PC-9 (cell line): ENCODE measurements at regions not wholly inside any gene's neighbourhood (a gene's known extent, or its start where the extent isn't known, plus 50 kb on each side); places are given as distances from the start of the nearest gene placed in this dataset.

ENCODE experiments used
- BruUV-seq: library from RNA; stranded (reverse); fragments of 400-500 nt; replicated peaks from 2 replicates; lab custom pipeline; 2021; lab: Mats Ljungman, UMichigan
- CTCF ChIA-PET: fragments of 300-600 bp; sonication (Branson Sonifier 250); formaldehyde crosslinking; loops from one replicate; lab custom pipeline; 2022; ENCODE audit warnings: antibody characterized with exemption; lab: Charles Lee
- POLR2A ChIA-PET: fragments of 300-600 bp; sonication (Branson Sonifier 250); formaldehyde crosslinking; loops from one replicate; lab custom pipeline; 2022; ENCODE audit warnings: antibody characterized with exemption; ENCODE audit not compliant: unreplicated experiment; lab: Charles Lee
- DNase-seq, 2 experiments: peaks; one replicate each; pipeline versions ENCODE4 v3.0.0 to v3.0.0-alpha.2; 2015 to 2022; ENCODE audit warnings: mixed read lengths in 1 of 2
- H2AFZ ChIP-seq: fragments of 200-600 bp; sonication (generic); 2 replicates; pipeline ENCODE4 v1.8.1; 2017; ENCODE audit warnings: antibody characterized with exemption
- H3F3A ChIP-seq: fragments of 200-600 bp; sonication (generic); 2 replicates; pipeline ENCODE4 v1.8.1; 2017; ENCODE audit warnings: antibody characterized with exemption, mild to moderate bottlenecking, low read depth; ENCODE audit not compliant: insufficient read depth
- H3K27ac ChIP-seq: fragments of 200-600 bp; sonication (generic); 2 replicates; pipeline ENCODE4 v1.6.1; 2016; ENCODE audit warnings: mixed run types
- H3K27me3 ChIP-seq: fragments of 200-600 bp; sonication (generic); 2 replicates; pipeline ENCODE4 v1.6.1; 2016; ENCODE audit warnings: low read depth, mixed run types; ENCODE audit not compliant: insufficient read depth
- H3K36me3 ChIP-seq: fragments of 200-600 bp; sonication (generic); 2 replicates; pipeline ENCODE4 v1.6.1; 2016; ENCODE audit warnings: low read depth, mixed run types
- H3K4me1 ChIP-seq: fragments of 200-600 bp; sonication (generic); replicated peaks from 2 replicates; pipeline ENCODE4 v1.6.1; 2016; ENCODE audit warnings: mixed run types; ENCODE audit not compliant: insufficient read depth
- H3K4me2 ChIP-seq: fragments of 200-600 bp; sonication (generic); 2 replicates; pipeline ENCODE4 v1.6.1; 2017; ENCODE audit warnings: mixed run types
- H3K4me3 ChIP-seq: fragments of 200-600 bp; sonication (generic); 2 replicates; pipeline ENCODE4 v1.6.1; 2016; ENCODE audit warnings: mixed run types
- H3K79me2 ChIP-seq: fragments of 200-600 bp; sonication (generic); 2 replicates; pipeline ENCODE4 v1.6.1; 2017; ENCODE audit warnings: low read depth, mixed run types
- H3K9me2 ChIP-seq: fragments of 200-600 bp; sonication (generic); 2 replicates; pipeline ENCODE4 v1.8.1; 2017; ENCODE audit warnings: mild to moderate bottlenecking; ENCODE audit not compliant: insufficient read depth
- H3K9me3 ChIP-seq: fragments of 200-600 bp; sonication (generic); 2 replicates; pipeline ENCODE4 v1.8.1; 2016; ENCODE audit warnings: low read depth; ENCODE audit not compliant: insufficient read depth
- H4K20me1 ChIP-seq: fragments of 200-600 bp; sonication (generic); 2 replicates; pipeline ENCODE4 v1.8.1; 2017; ENCODE audit not compliant: insufficient read depth
- EZH2 ChIP-seq: fragments of 200-600 bp; sonication (generic); IDR thresholded peaks from 2 replicates; pipeline ENCODE4 v1.8.0; 2017; ENCODE audit warnings: antibody characterized with exemption, low read depth
- intact Hi-C: fragments of 100-400 bp; cut with micrococcal nuclease; formaldehyde crosslinking; loops from one replicate; pipeline ENCODE4 v1.10.0; 2022; ENCODE audit not compliant: unreplicated experiment
- TF ChIP-seq, protein P1 (sequence below): fragments of 200-600 bp; sonication (generic); conservative IDR thresholded peaks from 2 replicates; pipeline ENCODE4 v1.6.1; 2017; ENCODE audit warnings: mixed run types, antibody characterized with exemption, mild to moderate bottlenecking, moderate library complexity

DNA sequence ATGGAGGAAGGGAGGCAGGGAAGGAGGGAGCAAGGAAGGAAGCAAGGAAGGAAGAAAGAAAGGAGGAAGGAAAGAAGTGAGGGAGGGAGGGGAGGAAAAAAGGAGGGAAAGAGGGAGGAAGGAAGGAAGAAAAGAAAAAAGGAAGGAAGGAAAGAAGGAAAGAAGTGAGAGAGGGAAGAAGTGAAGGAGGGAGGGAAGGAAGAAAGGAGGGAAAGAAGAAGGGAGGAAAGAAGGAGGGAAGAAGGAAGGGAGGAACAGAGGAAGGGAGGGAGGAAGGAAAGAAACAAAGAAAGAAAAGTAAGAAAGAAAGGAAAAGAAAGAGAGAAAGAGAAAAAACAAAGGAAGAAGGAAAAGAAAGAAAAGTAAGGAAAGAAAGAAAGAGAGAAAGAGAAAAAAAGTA, 183.0 kb upstream of the SLC24A5 start:
- intact Hi-C loops, result no loop called here
- H3K9me2 ChIP-seq, result no peaks in the 10 kb centered on the region
- H3K4me1 ChIP-seq, result no peaks in the 10 kb centered on the region

DNA sequence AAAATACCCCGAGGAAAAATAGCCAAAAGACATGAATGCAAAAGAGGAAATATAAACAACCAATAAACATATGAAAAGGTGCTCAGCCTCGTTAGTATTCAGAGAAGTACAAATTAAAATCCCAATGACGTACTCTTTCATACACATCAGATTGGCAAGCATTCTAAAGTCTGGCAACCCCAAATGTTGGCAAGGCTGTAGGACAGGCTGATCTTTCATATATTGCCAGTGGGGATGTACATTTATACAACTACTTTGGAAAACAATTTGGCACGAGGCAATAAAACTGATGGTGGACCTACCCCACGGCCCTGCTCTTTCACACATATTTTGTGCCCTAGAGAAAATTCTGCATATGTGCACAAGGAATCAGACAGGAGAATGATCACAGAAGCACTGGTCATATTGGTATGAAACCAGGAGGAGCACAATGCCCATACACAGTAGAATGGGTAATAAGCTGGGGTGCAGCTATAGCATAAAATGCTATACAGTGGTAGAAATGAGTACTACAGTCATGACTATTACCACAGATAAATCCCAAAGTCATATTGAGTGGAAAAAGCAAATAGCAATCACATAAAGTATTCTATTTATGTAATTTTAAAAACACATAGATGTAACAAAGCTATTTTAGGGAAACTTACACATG, 176.0 kb upstream of the SLC24A5 start:
- no peaks in the 10 kb centered on the region for H3K4me1 ChIP-seq
- no peak overlapping the region for H2AFZ ChIP-seq
- no peaks in the 10 kb centered on the region for H3F3A ChIP-seq
- no peaks in the 10 kb centered on the region for H4K20me1 ChIP-seq
- BruUV-seq, result no TSS peak
- POLR2A ChIA-PET, result no interaction called here
- CTCF ChIA-PET, result no interaction called here
- H3K27me3 ChIP-seq, result no peaks in the 10 kb centered on the region
- no peak for DNase-seq
- H3K79me2 ChIP-seq, result no peaks in the 10 kb centered on the region
- H3K4me3 ChIP-seq, result no peak overlapping the region
- no peaks in the 10 kb centered on the region for H3K36me3 ChIP-seq
- TF ChIP-seq, protein P1, sequence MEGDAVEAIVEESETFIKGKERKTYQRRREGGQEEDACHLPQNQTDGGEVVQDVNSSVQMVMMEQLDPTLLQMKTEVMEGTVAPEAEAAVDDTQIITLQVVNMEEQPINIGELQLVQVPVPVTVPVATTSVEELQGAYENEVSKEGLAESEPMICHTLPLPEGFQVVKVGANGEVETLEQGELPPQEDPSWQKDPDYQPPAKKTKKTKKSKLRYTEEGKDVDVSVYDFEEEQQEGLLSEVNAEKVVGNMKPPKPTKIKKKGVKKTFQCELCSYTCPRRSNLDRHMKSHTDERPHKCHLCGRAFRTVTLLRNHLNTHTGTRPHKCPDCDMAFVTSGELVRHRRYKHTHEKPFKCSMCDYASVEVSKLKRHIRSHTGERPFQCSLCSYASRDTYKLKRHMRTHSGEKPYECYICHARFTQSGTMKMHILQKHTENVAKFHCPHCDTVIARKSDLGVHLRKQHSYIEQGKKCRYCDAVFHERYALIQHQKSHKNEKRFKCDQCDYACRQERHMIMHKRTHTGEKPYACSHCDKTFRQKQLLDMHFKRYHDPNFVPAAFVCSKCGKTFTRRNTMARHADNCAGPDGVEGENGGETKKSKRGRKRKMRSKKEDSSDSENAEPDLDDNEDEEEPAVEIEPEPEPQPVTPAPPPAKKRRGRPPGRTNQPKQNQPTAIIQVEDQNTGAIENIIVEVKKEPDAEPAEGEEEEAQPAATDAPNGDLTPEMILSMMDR, result no peak
- no peak for TF ChIP-seq EZH2
- H3K4me2 ChIP-seq, result no peak overlapping the region
- intact Hi-C loops, result no loop called here
- no peaks in the 10 kb centered on the region for H3K9me2 ChIP-seq
- no peak overlapping the region for H3K27ac ChIP-seq
- H3K9me3 ChIP-seq, result no peaks in the 10 kb centered on the region

More for the DNA sequence above, 183.0 kb upstream of the SLC24A5 start:
- Histone ChIP-seq H3F3A (no peaks in the 10 kb centered on the region), H3K9me3 (no peaks in the 10 kb centered on the region), H3K4me3 (no peak overlapping the region), H3K27me3 (no peaks in the 10 kb centered on the region), H2AFZ (no peak overlapping the region), H3K27ac (no peak overlapping the region), H3K4me2 (no peak overlapping the region), H3K79me2 (no peaks in the 10 kb centered on the region), H4K20me1 (no peaks in the 10 kb centered on the region), H3K36me3 (no peaks in the 10 kb centered on the region)
- ChIA-PET CTCF (no interaction called here), POLR2A (no interaction called here)
- BruUV-seq, result no TSS peak
- TF ChIP-seq EZH2, result no peak
- TF ChIP-seq, protein P1, result no peak
- no peak for DNase-seq

DNA sequence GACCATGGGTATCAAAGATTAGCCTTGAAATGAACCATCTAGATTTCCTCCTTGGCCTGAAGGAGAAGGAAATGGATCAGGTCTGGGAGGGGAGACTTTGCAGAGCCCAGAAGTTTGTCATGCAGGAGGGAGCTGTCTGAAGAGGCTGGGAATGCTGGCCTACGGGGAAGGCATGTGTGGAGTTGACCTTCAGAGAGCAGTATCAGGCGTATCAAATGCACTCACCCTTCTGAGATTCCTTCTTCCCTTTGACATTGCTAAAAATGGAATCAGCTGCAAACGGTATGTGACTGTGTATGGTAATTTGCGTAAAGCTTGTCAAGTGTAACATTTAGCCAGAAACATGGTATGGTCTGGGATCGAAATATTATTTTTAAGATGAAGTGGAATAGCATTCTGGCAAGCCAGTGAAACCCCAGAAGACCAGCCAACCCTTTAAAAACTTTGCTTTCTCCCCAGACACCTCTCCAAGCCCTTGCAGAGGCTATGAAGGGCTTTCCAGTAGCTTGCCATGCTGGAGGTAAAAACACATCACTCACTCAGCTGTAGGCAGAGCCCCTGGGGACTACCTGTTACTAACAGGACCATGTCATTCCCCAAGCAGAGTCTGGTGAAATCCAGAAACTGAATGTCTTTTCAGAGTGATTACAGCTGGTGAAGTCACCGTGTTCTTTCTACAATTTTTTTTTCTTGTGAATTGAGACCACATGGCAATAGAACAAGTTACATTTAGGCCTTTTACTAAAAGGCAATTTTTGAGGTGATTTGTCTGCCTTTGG, 174.7 kb upstream of the SLC24A5 start:
- ChIA-PET POLR2A (no interaction called here), CTCF (no interaction called here)
- H3K4me3 ChIP-seq, result no peak overlapping the region
- no peaks in the 10 kb centered on the region for H3F3A ChIP-seq
- no peak overlapping the region for H2AFZ ChIP-seq
- no peak overlapping the region for H3K4me2 ChIP-seq
- no peaks in the 10 kb centered on the region for H3K4me1 ChIP-seq
- H3K9me3 ChIP-seq, result no peaks in the 10 kb centered on the region
- DNase-seq, result no peak
- intact Hi-C loops, result no loop called here
- H3K27me3 ChIP-seq, result no peaks in the 10 kb centered on the region
- no peak overlapping the region for H3K27ac ChIP-seq
- BruUV-seq, result no TSS peak
- no peaks in the 10 kb centered on the region for H3K36me3 ChIP-seq
- H3K9me2 ChIP-seq, result no peaks in the 10 kb centered on the region
- no peak for TF ChIP-seq EZH2
- TF ChIP-seq, protein P1, result no peak
- no peaks in the 10 kb centered on the region for H3K79me2 ChIP-seq
- H4K20me1 ChIP-seq, result no peaks in the 10 kb centered on the region
